ENCODE measurements at regions not wholly inside any gene's neighbourhood (a gene's known extent, or its start where the extent isn't known, plus 50 kb on each side); places are given as distances from the start of the nearest gene placed in this dataset.
"Not testable (repeated sequence)": the region's sequence is repeated elsewhere in the genome, so short reads cannot be mapped to it uniquely, and the experiment has no call there.

DNA sequence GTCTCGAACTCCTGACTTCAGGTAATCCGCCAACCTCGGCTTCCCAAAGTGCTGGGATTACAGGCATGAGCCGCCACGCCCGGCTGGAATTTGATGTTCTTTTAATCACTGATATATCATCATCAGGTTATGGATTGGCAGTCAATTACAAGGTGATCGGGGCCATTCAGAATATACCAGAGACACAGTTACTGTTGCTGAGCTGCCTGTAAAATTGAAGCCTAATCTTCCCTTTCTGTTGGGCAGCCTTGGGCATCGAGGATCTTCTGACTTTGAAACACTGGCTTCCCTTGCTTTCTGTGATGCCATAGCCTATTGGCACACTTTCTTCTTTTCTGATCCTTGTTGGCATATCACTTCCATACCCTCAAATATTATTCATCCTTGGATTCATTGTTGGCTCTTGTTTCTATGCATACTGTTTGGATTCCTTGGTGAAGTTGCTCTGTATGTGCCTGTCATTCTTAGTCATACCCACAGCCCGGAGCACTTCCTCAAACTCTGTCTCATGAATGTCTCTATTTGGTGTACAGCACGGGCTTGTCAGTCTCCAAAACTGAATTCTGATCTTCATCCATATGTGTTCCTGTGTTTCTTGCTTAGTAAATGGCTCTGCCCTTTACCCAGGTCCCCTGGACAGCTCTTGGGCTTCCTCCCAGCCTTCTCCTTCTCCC, 85.6 kb upstream of the CRYM start:
- not testable (repeated sequence) for TF ChIP-seq EZH2 (IDR thresholded peaks at IDR 0.05; ENCODE audit: borderline replicate concordance, low read length)
- TF ChIP-seq, protein P1, sequence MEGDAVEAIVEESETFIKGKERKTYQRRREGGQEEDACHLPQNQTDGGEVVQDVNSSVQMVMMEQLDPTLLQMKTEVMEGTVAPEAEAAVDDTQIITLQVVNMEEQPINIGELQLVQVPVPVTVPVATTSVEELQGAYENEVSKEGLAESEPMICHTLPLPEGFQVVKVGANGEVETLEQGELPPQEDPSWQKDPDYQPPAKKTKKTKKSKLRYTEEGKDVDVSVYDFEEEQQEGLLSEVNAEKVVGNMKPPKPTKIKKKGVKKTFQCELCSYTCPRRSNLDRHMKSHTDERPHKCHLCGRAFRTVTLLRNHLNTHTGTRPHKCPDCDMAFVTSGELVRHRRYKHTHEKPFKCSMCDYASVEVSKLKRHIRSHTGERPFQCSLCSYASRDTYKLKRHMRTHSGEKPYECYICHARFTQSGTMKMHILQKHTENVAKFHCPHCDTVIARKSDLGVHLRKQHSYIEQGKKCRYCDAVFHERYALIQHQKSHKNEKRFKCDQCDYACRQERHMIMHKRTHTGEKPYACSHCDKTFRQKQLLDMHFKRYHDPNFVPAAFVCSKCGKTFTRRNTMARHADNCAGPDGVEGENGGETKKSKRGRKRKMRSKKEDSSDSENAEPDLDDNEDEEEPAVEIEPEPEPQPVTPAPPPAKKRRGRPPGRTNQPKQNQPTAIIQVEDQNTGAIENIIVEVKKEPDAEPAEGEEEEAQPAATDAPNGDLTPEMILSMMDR (conservative IDR thresholded peaks at IDR 0.05 in 1 of 2, IDR thresholded peaks at IDR 0.05 in 1 of 2; ENCODE audit: extremely low read depth in 1 of 2, insufficient read depth in 1 of 2, low read depth in 1 of 2, low read length in 2 of 2) = not testable (repeated sequence)
